GM12873 (cell line): ENCODE measurements at regions not wholly inside any gene's neighbourhood (a gene's known extent, or its start where the extent isn't known, plus 50 kb on each side); places are given as distances from the start of the nearest gene placed in this dataset.

Source experiments
- TF ChIP-seq, protein P1 (sequence below): IDR thresholded peaks from 2 replicates; pipeline ENCODE4 v1.5.1; 2012; ENCODE audit warnings: low read depth, mild to moderate bottlenecking, moderate library complexity, low read length, control low read depth; ENCODE audit not compliant: insufficient read depth; ENCODE audit errors: missing control alignments

DNA sequence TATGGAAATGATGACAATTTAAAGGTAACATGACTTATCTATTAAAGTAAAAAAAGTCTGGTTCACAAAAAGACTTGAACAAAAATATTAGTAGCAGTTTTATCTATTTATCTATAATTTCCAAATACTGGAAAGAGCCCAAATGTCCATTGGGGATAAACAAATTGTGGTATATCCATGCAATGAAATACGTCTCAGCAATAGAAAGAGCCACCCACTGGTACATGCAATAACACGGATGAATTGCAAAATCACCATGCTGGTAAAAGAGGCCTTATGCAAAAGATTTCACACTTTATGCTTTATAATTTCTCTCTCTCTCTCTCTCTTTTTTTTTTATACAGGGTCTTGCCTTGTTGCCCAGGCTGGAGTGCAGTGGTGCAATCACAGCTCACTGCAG is 91.4 kb upstream of the ASAP2 start:
- TF ChIP-seq, protein P1, sequence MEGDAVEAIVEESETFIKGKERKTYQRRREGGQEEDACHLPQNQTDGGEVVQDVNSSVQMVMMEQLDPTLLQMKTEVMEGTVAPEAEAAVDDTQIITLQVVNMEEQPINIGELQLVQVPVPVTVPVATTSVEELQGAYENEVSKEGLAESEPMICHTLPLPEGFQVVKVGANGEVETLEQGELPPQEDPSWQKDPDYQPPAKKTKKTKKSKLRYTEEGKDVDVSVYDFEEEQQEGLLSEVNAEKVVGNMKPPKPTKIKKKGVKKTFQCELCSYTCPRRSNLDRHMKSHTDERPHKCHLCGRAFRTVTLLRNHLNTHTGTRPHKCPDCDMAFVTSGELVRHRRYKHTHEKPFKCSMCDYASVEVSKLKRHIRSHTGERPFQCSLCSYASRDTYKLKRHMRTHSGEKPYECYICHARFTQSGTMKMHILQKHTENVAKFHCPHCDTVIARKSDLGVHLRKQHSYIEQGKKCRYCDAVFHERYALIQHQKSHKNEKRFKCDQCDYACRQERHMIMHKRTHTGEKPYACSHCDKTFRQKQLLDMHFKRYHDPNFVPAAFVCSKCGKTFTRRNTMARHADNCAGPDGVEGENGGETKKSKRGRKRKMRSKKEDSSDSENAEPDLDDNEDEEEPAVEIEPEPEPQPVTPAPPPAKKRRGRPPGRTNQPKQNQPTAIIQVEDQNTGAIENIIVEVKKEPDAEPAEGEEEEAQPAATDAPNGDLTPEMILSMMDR, result no peak

DNA sequence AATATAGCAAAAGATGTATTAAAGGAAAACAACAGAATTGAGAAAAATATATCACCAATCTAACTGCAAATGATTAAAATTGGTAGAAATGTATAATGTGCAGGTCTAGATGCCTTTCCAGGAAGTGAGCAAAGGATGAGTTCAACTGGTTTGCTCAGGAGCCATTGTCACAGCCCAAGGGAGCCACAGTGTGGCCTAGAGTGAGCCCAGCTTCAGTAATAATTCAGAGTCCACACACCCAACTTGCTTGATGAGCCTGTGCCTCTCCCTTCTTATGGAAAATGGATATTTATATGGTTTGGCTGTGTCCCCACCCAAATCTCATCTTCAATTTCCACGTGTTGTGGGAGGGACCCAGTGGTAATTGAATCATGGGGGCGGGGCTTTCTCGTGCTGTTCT is 92.2 kb upstream of the ASAP2 start:
- TF ChIP-seq, protein P1, result peak; percentile 22

DNA sequence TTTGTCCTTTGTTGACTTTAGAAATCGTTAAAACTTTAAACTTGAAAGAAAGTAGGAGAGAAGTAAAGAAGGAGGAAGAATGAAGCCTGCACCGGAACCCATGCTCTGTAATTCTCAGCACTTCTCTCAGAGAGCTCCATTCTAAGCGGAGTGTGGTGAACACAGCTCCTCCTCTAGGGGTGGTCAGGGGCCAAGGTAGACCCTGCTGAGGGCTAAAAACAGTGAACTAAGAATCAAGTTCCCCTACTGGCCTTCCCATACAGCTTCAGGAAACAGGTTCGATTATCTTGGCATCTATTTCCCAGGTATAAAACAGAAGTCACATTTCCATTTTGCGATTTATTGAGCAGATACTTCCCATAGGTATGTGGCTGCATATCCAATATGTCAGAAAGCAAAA is 92.7 kb upstream of the ASAP2 start:
- TF ChIP-seq, protein P1, result no peak

GRCh38 chr2:9113262-9113661 is 93.3 kb upstream of the ASAP2 start:
- TF ChIP-seq, protein P1, result no peak

DNA sequence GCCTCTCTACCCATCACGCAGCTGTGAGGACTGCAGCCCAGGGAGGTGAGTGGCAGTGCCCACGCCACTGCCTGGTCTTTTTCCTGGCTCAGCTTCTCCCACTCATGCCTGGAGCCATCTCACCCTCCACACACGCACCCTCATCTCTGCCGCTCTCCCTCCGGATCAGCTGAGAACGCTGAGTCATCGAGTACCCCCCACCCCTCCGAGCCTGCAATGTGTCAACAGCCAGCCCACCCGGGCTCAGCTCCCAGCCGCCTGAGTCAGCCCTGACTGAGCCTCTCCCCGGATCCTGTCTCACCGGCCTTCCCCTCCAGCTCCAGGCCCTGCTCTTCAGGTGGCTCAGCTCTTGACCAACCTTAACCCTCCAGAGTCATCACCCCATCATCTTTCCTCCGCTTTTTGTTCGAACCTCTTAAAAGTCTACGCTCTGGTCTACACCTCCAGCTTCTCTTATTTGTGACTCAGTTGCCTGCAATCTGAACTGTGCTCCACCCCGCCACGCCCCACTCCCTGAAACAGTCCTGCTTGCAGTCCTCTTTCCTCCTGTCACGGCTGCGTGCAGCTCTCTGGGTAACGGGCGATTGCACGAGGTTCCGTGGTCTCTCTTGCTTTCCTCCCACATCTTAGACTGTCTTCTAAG is 94.4 kb upstream of the ASAP2 start:
- TF ChIP-seq, protein P1, result no peak

GRCh38 chr2:9110893-9111569 is 95.6 kb upstream of the ASAP2 start:
- TF ChIP-seq, protein P1, result peak; percentile 13

DNA sequence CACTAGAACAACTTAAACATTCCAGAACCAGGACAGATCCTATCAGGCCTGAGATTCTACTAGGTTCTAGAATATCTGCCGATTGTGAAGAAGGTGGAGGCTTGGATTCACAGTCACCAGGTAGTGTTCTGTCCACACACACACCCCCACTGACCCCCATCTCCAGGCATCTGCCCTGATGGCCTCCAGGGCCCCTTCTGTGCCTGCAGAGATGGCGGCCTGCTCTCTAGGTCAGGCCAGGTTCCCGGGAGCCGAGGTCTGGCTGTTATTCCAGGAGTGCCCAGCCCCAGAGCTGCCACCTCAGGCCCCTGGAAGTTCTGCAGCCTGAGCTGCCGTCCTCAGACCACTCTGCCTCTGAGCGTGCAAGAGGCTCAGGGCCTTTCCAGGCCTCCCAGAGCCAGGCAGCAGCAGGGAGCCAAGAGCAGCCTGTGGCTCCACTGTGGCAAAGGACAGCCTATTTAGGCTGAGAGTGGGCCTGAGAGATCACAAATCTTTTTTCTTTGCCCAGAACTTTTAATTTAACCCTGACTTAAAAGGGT is 96.2 kb upstream of the ASAP2 start:
- TF ChIP-seq, protein P1, result no peak
